Smooth muscle cell (in vitro differentiated cells): ENCODE measurements at regions not wholly inside any gene's neighbourhood (a gene's known extent, or its start where the extent isn't known, plus 50 kb on each side); places are given as distances from the start of the nearest gene placed in this dataset.

Experiments
- DNase-seq: peaks from one replicate; lab custom pipeline; 2025; ENCODE audit not compliant: unreplicated experiment; lab: John Stamatoyannopoulos, UW
- H2AFZ ChIP-seq: fragments of 200-600 bp; sonication (generic); 2 replicates; pipeline ENCODE4 v1.6.0; 2016; ENCODE audit warnings: antibody characterized with exemption, low read depth, mild to moderate bottlenecking
- H3F3A ChIP-seq: fragments of 200-600 bp; sonication (generic); 2 replicates; pipeline ENCODE4 v1.6.0; 2017; ENCODE audit warnings: antibody characterized with exemption, low read depth
- H3K27ac ChIP-seq: fragments of 200-600 bp; sonication (generic); 2 replicates; pipeline ENCODE4 v1.5.1; 2016; ENCODE audit warnings: low read depth, mild to moderate bottlenecking
- H3K27me3 ChIP-seq: fragments of 200-600 bp; sonication (generic); 2 replicates; pipeline ENCODE4 v1.6.1; 2016; ENCODE audit warnings: low read depth, mild to moderate bottlenecking
- H3K36me3 ChIP-seq: fragments of 200-600 bp; sonication (generic); 2 replicates; pipeline ENCODE4 v1.5.1; 2016; ENCODE audit warnings: low read depth
- H3K4me1 ChIP-seq: fragments of 200-600 bp; sonication (generic); 2 replicates; pipeline ENCODE4 v1.5.1; 2016; ENCODE audit warnings: low read depth
- H3K4me2 ChIP-seq: fragments of 200-600 bp; sonication (generic); 2 replicates; pipeline ENCODE4 v1.6.0; 2016; ENCODE audit warnings: mild to moderate bottlenecking
- H3K4me3 ChIP-seq: fragments of 200-600 bp; sonication (generic); 2 replicates; pipeline ENCODE4 v1.5.1; 2016; ENCODE audit warnings: mild to moderate bottlenecking
- H3K79me2 ChIP-seq: fragments of 200-600 bp; sonication (generic); 2 replicates; pipeline ENCODE4 v1.6.0; 2016; ENCODE audit warnings: low read depth, mild to moderate bottlenecking
- H3K9ac ChIP-seq: fragments of 200-600 bp; sonication (generic); 2 replicates; pipeline ENCODE4 v1.6.0; 2016; ENCODE audit warnings: low read depth
- H3K9me3 ChIP-seq: fragments of 200-600 bp; sonication (generic); replicated peaks from 2 replicates; pipeline ENCODE4 v1.5.1; 2016; ENCODE audit warnings: low read depth
- H4K20me1 ChIP-seq: fragments of 200-600 bp; sonication (generic); 2 replicates; pipeline ENCODE4 v1.6.0; 2016; ENCODE audit warnings: low read depth
- WGBS: methylation state at CpG from one replicate; pipeline ENCODE4 v1.1.7; 2016; ENCODE audit warnings: low lambda C conversion rate; 5-methylcytosine and 5-hydroxymethylcytosine counted together
- TF ChIP-seq, protein P1 (sequence below): fragments of 200-600 bp; sonication (generic); IDR thresholded peaks from 2 replicates; pipeline ENCODE4 v1.5.1; 2017; ENCODE audit warnings: borderline replicate concordance, mild to moderate bottlenecking, antibody characterized with exemption; ENCODE audit not compliant: insufficient read depth, poor library complexity, severe bottlenecking

DNA sequence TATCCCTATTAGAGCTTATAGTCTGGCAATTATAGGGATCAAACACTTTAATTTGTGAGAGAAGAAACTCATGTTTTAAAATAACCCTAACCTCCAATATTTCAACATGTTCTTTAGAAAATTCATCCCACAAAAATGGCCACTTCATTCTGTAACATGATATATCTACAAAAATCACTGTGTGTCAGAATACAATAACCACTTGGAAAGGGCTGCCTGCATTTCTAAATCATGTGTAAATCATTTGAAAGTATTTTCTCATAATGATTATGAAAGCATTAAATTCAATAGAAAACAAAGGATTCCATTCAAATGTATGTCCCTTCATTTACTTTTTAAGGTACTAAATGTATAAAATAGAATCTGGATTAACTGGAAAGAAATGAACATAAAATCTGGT lies 101.4 kb upstream of the NHSL1 start:
- no peak overlapping the region for H3K27ac ChIP-seq
- no peaks in the 10 kb centered on the region for H3K4me1 ChIP-seq
- no peak overlapping the region for H3K4me3 ChIP-seq
- no peaks in the 10 kb centered on the region for H3F3A ChIP-seq
- H3K4me2 ChIP-seq = no peak overlapping the region
- no peak overlapping the region for H3K9ac ChIP-seq
- TF ChIP-seq, protein P1, sequence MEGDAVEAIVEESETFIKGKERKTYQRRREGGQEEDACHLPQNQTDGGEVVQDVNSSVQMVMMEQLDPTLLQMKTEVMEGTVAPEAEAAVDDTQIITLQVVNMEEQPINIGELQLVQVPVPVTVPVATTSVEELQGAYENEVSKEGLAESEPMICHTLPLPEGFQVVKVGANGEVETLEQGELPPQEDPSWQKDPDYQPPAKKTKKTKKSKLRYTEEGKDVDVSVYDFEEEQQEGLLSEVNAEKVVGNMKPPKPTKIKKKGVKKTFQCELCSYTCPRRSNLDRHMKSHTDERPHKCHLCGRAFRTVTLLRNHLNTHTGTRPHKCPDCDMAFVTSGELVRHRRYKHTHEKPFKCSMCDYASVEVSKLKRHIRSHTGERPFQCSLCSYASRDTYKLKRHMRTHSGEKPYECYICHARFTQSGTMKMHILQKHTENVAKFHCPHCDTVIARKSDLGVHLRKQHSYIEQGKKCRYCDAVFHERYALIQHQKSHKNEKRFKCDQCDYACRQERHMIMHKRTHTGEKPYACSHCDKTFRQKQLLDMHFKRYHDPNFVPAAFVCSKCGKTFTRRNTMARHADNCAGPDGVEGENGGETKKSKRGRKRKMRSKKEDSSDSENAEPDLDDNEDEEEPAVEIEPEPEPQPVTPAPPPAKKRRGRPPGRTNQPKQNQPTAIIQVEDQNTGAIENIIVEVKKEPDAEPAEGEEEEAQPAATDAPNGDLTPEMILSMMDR = no peak
- peaks cover 18% of the 10 kb centered on the region for H4K20me1 ChIP-seq
- peaks cover 16% of the 10 kb centered on the region for H3K79me2 ChIP-seq
- no peak overlapping the region for H2AFZ ChIP-seq
- DNase-seq = no peak
- no peaks in the 10 kb centered on the region for H3K36me3 ChIP-seq
- no peaks in the 10 kb centered on the region for H3K9me3 ChIP-seq
- H3K27me3 ChIP-seq = no peaks in the 10 kb centered on the region

DNA sequence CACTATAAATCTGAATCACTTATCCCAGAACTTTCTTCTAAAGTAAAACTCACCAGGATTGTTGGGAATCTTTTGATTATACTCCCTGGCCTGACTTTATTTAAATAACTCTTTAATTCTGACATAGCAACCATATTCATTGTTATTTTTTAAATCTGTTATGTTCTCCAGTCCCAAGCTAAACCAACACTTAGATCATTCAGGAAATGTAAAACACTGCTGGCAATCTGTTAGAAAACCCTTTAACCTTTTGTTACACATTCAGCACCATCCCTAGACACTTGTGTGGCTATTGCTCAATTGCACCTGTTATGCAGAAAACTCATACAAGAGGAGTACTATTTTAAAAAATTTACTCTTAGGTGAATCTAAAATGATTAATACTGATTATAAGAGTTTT lies 101.8 kb upstream of the NHSL1 start:
- Histone ChIP-seq H4K20me1 (peaks cover 18% of the 10 kb centered on the region), H3K36me3 (no peaks in the 10 kb centered on the region), H3K4me3 (no peak overlapping the region), H3K4me1 (no peaks in the 10 kb centered on the region), H3K9me3 (no peaks in the 10 kb centered on the region), H3K27ac (no peak overlapping the region), H3K79me2 (peaks cover 16% of the 10 kb centered on the region), H3K27me3 (no peaks in the 10 kb centered on the region), H3K9ac (no peak overlapping the region), H2AFZ (no peak overlapping the region), H3F3A (no peaks in the 10 kb centered on the region), H3K4me2 (no peak overlapping the region)
- TF ChIP-seq, protein P1 = no peak
- DNase-seq = no peak

DNA sequence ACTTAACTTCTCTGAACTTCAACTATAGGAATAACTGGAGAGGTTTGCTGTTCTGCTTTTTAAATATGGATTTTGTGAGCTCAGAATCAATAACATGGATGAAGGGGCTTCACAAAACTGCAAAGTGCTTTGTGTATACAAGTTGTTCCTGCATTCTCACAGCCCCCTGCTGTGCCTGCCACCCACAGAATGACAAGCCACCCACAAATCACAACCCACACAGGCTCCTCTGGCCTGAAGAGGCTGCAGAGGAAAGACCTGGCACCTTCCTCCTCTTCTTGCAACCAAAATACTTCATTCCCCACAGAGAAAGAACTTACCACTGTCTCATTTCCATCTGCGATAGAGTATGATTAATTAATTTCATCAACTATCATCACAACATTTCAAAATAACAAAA lies 106.7 kb upstream of the NHSL1 start:
- WGBS = 96% methylated on average over 1 of the region's 1 CpG
- no peak for DNase-seq

More for the DNA sequence above, 106.7 kb upstream of the NHSL1 start:
- no peak overlapping the region for H3K9ac ChIP-seq
- TF ChIP-seq, protein P1 = no peak
- no peak overlapping the region for H2AFZ ChIP-seq
- H4K20me1 ChIP-seq = peaks cover 35% of the 10 kb centered on the region
- no peak overlapping the region for H3K4me3 ChIP-seq
- no peak overlapping the region for H3K27ac ChIP-seq
- no peaks in the 10 kb centered on the region for H3F3A ChIP-seq
- peaks cover 37% of the 10 kb centered on the region for H3K79me2 ChIP-seq
- H3K9me3 ChIP-seq = no peaks in the 10 kb centered on the region
- H3K4me2 ChIP-seq = no peak overlapping the region
- H3K4me1 ChIP-seq = no peaks in the 10 kb centered on the region
- no peaks in the 10 kb centered on the region for H3K27me3 ChIP-seq
- no peaks in the 10 kb centered on the region for H3K36me3 ChIP-seq
